Heart right ventricle (tissue), 16 donors: ENCODE measurements at regions not wholly inside any gene's neighbourhood (a gene's known extent, or its start where the extent isn't known, plus 50 kb on each side); places are given as distances from the start of the nearest gene placed in this dataset.

Source experiments
- ATAC-seq, 8 donors: fragments of 200-7000 bp; cut with Tn5 transposase; one replicate each; pipeline ENCODE4 v1.9.1; 2020; ENCODE audit warnings: mild to moderate bottlenecking in 8 of 8, moderate library complexity in 8 of 8, moderate number of reproducible peaks in 1 of 8
- DNase-seq, 2 donors: peaks; one replicate each; pipeline ENCODE4 v3.0.0-alpha.2; 2020
- H3K27ac ChIP-seq, 10 donors: fragments of 200-600 bp; sonication (generic) in 2 of 10; one replicate each; pipeline versions ENCODE4 v1.5.0 to v1.8.0; 2020 to 2022; ENCODE audit warnings: mild to moderate bottlenecking in 3 of 10
- H3K27me3 ChIP-seq, 7 donors: fragments of 200-600 bp; one replicate each; pipeline ENCODE4 v1.8.0; 2021 to 2022; ENCODE audit warnings: mild to moderate bottlenecking in 2 of 7
- H3K36me3 ChIP-seq, 9 donors: fragments of 200-600 bp; sonication (generic) in 1 of 9; one replicate each; pipeline versions ENCODE4 v1.5.0 to v1.8.0; 2020 to 2022; ENCODE audit warnings: mild to moderate bottlenecking in 2 of 9
- H3K4me1 ChIP-seq, 9 donors: fragments of 200-600 bp; sonication (generic) in 1 of 9; one replicate each; pipeline versions ENCODE4 v1.5.0 to v1.8.0; 2020 to 2022; ENCODE audit warnings: mild to moderate bottlenecking in 4 of 9
- H3K4me3 ChIP-seq, 10 donors: fragments of 200-600 bp; sonication (generic) in 2 of 10; one replicate each; pipeline versions ENCODE4 v1.5.0 to v1.8.0; 2020 to 2022; ENCODE audit warnings: mild to moderate bottlenecking in 7 of 10, moderate library complexity in 2 of 10
- H3K9me3 ChIP-seq, 11 donors: fragments of 200-600 bp in 10 of 11; sonication (generic) in 2 of 11; one replicate each; pipeline versions ENCODE4 v1.5.0 to v1.8.0; 2013 to 2022; ENCODE audit warnings: mild to moderate bottlenecking in 2 of 11, control low read depth in 1 of 11, moderate library complexity in 1 of 11
- WGBS, 2 donors: extraction: QIAGEN DNeasy Blood & Tissue Kit; methylation state at CpG; one replicate each; pipeline ENCODE4 v1.1.7; 2013; ENCODE audit warnings: inconsistent platforms in 1 of 2; 5-methylcytosine and 5-hydroxymethylcytosine counted together
- intact Hi-C, 10 donors: fragments of 100-400 bp; cut with DNase I; formaldehyde crosslinking; loops; one replicate each; pipeline versions ENCODE4 v1.11.1 to v1.14.2; 2022
- TF ChIP-seq, protein P1 (sequence below), 9 donors: fragments of 200-600 bp; sonication (generic) in 2 of 9; IDR thresholded peaks; one replicate each; pipeline versions ENCODE4 v1.5.0 to v1.8.0; 2021 to 2022; ENCODE audit warnings: antibody characterized with exemption in 9 of 9, mild to moderate bottlenecking in 5 of 9, moderate library complexity in 1 of 9
- donor health status: Arrhythmogenic right ventricular cardiomyopathy.
- donor health status: ischemic (EF 13 %, LVEDD 7.1; RV severe dilation, severe dysfunction).
- donor health status: healthy with polysubstance abuse.
- donor health status: DM: no; HTN: yes; CAD: no.
- donor health status: DM: no; HTN: no; CAD: no.
- donor health status: ischemic (EF 25% LVEDD 6.9; RV normal size, moderate dysfunction).
- donor health status: ischemic (EF 25% LVEDD 5.7; RV mildly dilated, moderate dysfunction).
- donor health status: healthy.
- donor health status: DM: yes; HTN: yes; CAD: no.
- donor health status: Ischemic cardiomyopathy.
- donor health status: ischemic (EF 35%, LVEDD 5.7; RV mildly dilated, moderate dysfunction).
- donor health status: nonischemic (EF 11% LVEDD 7.7; RV severe dilation, severe dysfunction).
- donor health status: DM: yes; HTN: yes; CAD: no.
- donor health status: PGD.
- donor health status: ischemic (EF 29% LVEDD 5.4; RV normal size, mild dysfunction).
- donor health status: nonischemic (EF 23%, LVEDD 6.1; RV moderate dilation, normal function).

DNA sequence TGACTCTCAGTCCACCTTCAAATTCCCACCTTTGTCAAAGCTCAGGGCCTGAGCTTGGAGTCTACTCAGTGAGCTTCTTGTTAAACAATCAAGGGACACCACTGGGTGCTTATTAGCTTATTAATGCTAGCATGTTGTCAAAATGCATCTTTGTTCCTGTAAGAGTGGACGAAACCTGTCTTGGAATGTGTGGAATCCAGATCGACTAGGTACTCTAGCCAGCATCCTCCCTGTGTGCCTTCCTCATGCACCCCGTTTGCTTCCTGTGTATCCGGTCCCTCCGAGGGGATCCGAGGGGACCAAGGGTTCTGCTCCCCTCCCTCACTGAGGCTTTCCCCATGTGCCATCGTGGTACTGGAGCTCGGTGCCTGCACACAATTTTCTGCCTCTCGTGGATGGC is 75.7 kb upstream of the UBE3A start:
- 87 to 90% methylated on average over 9 of the region's 9 CpGs for WGBS, 2 donors
- intact Hi-C loops: loop anchor here in 4 of 10 donors (5.0 to 10.0 kb wide), 6 partner anchors 178 to 1350 kb away; partner anchors contain the start of gene GABRA5 (in 1 of the 4)
- no peak overlapping the region for H3K4me3 ChIP-seq

DNA sequence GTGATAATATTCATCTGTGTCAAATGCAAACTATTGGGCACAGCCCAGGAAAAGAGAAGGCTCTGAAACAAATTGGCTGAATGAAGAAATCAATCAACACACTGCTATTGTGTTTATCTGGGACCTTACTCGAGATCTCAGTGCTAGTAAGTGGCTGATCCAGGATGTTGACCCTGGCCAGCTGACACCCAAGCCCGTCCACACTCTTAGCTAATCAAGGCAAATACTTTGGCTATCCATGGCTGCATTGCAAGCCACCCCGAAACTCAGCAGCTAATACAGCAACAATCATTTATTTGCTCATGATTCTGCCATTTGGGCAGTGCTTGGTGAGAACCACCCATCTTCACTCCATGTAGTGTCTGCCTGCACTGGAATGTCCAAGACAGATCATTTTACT is 74.1 kb upstream of the UBE3A start:
- TF ChIP-seq, protein P1, sequence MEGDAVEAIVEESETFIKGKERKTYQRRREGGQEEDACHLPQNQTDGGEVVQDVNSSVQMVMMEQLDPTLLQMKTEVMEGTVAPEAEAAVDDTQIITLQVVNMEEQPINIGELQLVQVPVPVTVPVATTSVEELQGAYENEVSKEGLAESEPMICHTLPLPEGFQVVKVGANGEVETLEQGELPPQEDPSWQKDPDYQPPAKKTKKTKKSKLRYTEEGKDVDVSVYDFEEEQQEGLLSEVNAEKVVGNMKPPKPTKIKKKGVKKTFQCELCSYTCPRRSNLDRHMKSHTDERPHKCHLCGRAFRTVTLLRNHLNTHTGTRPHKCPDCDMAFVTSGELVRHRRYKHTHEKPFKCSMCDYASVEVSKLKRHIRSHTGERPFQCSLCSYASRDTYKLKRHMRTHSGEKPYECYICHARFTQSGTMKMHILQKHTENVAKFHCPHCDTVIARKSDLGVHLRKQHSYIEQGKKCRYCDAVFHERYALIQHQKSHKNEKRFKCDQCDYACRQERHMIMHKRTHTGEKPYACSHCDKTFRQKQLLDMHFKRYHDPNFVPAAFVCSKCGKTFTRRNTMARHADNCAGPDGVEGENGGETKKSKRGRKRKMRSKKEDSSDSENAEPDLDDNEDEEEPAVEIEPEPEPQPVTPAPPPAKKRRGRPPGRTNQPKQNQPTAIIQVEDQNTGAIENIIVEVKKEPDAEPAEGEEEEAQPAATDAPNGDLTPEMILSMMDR (IDR thresholded peaks at IDR 0.05): no peak
- Histone ChIP-seq H3K36me3 (no peaks in the 10 kb centered on the region), H3K4me1 (no peaks in the 10 kb centered on the region), H3K9me3 (no peaks in the 10 kb centered on the region), H3K27ac (no peak overlapping the region), H3K4me3 (no peak overlapping the region), H3K27me3 (no peaks in the 10 kb centered on the region)
- DNase-seq: no peak
- no peak for ATAC-seq
- 29 to 40% methylated on average over 3 of the region's 3 CpGs for WGBS, 2 donors
- intact Hi-C loops: loop anchor here in 4 of 10 donors (5.0 to 10.0 kb wide), 6 partner anchors 179 to 1352 kb away; partner anchors contain the start of gene GABRA5 (in 1 of the 4)

More for the DNA sequence above, 75.7 kb upstream of the UBE3A start:
- H3K27ac ChIP-seq: no peak overlapping the region
- DNase-seq (no peak), ATAC-seq (no peak)
- TF ChIP-seq, protein P1 (IDR thresholded peaks at IDR 0.05): no peak
- no peaks in the 10 kb centered on the region for H3K4me1 ChIP-seq
- no peaks in the 10 kb centered on the region for H3K9me3 ChIP-seq
- no peaks in the 10 kb centered on the region for H3K27me3 ChIP-seq
- no peaks in the 10 kb centered on the region for H3K36me3 ChIP-seq

DNA sequence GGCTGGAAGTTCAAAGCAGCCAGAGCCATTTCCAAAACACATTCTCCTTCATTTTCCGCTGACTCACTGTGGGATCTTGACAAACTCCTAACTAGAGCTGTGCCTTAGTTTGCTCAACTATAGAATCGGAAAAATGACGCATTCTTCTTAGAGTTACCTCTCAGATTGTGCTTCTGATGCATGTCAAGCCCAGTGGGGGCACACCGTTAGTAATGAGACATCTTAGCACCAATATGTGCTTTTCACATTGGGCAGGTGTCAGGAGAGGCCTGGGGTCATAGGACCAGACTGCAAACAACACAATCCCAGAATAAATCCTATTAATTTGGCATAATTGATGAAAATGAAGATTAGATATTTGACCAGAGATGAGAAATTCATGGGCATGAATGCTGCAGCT is 71.3 kb upstream of the UBE3A start:
- no peak overlapping the region for H3K27ac ChIP-seq
- no peak for DNase-seq
- H3K4me1 ChIP-seq: no peaks in the 10 kb centered on the region
- 83 to 84% methylated on average over 4 of the region's 4 CpGs for WGBS, 2 donors
- H3K27me3 ChIP-seq: no peaks in the 10 kb centered on the region
- TF ChIP-seq, protein P1 (IDR thresholded peaks at IDR 0.05): no peak
- intact Hi-C loops: loop anchor here in 4 of 10 donors (5.0 to 10.0 kb wide), 6 partner anchors 182 to 1355 kb away; partner anchors contain the start of gene GABRA5 (in 1 of the 4)
- no peaks in the 10 kb centered on the region for H3K36me3 ChIP-seq
- H3K9me3 ChIP-seq: no peaks in the 10 kb centered on the region
- no peak overlapping the region for H3K4me3 ChIP-seq
- ATAC-seq: no peak

DNA sequence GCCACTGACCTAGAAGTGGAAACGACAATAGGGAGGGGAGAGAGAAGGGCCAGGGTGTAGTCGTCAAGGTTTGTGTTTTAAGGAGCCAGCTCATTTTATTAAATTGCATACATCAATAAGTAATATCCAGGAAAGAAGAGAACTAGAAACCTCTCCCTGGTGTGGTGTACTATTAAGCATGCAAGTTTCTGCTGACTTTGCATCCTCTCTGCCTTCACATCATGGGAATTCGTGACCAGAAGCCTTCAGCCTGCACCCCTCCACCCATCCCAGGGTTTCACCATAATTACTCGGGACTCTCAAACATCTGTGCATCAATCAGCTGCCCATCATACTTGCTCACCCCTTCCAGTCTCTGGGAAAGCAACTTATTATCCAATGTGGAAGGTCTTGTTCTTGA is 70.9 kb upstream of the UBE3A start:
- Histone ChIP-seq H3K4me1 (no peaks in the 10 kb centered on the region), H3K27me3 (no peaks in the 10 kb centered on the region), H3K36me3 (no peaks in the 10 kb centered on the region), H3K4me3 (no peak overlapping the region), H3K9me3 (no peaks in the 10 kb centered on the region), H3K27ac (no peak overlapping the region)
- no peak for DNase-seq
- TF ChIP-seq, protein P1 (IDR thresholded peaks at IDR 0.05): no peak
- intact Hi-C loops: loop anchor here in 9 of 10 donors (1.0 to 10.0 kb wide), 15 partner anchors 183 to 1358 kb away; partner anchors contain the start of gene GABRA5 (in 4 of the 9)
- 74 to 83% methylated on average over 4 of the region's 4 CpGs for WGBS, 2 donors
- ATAC-seq: no peak
